GM12873 (cell line): ENCODE measurements at regions not wholly inside any gene's neighbourhood (a gene's known extent, or its start where the extent isn't known, plus 50 kb on each side); places are given as distances from the start of the nearest gene placed in this dataset.

Experiments used
- TF ChIP-seq, protein P1 (sequence below): IDR thresholded peaks from 2 replicates; pipeline ENCODE4 v1.5.1; 2012; ENCODE audit warnings: low read depth, mild to moderate bottlenecking, moderate library complexity, low read length, control low read depth; ENCODE audit not compliant: insufficient read depth; ENCODE audit errors: missing control alignments

DNA sequence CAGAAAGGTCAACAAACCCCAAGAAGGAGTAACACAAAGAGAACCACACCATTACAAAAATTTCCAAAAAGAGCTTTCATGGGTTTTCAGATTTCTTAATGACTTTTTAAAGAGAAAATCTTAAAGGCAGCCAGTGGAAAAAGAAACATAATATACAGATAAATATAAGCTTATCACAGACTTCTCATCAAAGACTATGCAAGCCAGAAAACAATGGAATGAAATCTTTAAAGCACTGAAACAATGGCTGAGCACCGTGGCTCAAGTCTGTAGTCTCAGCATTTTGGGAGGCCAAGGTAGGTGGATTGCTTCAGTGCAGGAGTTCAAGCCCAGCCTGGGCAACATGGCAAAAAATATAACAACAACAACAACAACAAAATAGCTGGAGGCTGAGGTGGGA, 237.4 kb downstream of the CYP26B1 start:
- TF ChIP-seq, protein P1, sequence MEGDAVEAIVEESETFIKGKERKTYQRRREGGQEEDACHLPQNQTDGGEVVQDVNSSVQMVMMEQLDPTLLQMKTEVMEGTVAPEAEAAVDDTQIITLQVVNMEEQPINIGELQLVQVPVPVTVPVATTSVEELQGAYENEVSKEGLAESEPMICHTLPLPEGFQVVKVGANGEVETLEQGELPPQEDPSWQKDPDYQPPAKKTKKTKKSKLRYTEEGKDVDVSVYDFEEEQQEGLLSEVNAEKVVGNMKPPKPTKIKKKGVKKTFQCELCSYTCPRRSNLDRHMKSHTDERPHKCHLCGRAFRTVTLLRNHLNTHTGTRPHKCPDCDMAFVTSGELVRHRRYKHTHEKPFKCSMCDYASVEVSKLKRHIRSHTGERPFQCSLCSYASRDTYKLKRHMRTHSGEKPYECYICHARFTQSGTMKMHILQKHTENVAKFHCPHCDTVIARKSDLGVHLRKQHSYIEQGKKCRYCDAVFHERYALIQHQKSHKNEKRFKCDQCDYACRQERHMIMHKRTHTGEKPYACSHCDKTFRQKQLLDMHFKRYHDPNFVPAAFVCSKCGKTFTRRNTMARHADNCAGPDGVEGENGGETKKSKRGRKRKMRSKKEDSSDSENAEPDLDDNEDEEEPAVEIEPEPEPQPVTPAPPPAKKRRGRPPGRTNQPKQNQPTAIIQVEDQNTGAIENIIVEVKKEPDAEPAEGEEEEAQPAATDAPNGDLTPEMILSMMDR = no peak

DNA sequence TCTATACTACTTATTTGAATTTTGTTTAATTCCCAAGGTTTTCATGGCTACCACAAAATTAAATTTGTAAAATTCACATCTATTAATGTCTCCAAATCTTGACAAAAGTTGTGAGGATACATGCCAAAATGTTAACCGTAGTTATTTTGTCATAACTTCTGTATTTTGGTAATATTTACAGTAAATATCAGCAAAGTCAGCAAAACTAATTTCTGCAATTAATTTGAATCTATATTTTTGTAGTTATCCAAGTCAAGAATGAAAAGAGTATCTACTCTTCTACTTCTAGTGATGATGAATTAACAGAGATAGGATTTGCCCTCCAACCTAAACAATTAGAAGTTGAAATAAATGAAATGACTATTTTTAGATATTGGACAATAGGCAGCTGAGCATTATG, 238.9 kb downstream of the CYP26B1 start:
- TF ChIP-seq, protein P1 = no peak

DNA sequence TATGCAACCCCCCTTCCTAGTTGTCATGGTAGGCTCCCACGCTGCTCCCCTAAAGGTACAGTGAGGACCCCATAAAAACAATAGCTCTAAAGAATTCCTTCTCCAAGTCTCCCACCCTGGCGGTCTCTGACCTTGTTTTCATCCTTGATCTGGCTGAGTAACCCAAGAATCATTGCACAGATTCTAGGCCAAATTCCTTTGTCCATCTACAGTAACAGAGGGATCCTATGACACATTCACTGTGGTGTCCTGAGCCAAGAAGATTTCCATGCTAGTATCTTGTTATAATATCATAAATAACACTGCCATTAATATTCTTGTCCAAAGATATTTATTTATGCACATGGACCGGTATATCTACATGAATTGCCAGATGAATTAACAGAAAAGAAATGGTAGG, 240.2 kb downstream of the CYP26B1 start:
- TF ChIP-seq, protein P1 = no peak

DNA sequence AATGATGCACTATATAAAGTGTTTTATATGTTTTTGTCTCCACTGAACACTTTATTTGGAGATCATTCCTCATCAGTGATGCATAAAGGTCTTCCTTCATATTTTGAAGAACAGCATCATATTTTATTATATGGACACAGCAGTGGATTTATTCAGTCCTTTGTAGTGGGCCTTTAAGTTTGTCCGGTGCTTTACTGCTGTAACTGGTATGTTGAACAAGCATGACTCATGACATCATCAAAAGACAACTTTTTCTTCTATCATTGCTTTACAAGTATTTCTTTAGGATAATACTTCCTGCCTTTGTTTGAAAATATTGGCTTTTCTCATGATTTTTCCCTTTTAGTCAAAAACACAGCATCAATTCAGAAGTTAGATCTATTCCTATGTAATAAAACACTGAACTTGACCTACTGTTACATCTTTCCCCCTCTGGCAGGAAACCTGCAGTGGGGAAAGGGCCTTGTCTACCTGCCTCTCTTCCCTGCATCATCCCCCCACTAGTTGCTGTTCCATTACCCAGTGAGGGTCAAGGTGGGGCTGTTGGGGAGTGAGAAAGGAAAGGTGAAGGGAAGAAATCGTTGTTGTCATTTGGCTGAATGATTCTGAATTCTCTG, 241.2 kb downstream of the CYP26B1 start:
- TF ChIP-seq, protein P1 = no peak

DNA sequence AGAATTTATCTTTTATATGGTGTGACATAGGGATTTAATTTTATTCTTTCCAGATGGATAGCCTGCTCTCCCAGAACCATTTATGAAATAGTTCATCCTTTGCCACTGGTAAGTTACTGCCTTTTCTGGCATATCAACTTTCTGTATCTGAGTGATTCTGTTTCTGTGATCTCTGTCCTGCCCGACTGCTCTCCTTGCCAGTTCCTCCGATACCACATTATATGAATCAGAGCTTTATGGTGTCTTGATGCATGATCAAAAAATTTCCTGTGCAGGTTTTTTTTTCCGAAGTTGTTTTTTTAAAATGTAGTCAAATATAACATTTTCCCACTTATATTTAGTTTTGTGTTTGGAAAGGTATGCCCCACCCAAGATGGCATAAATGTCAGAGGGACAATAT, 242.5 kb downstream of the CYP26B1 start:
- TF ChIP-seq, protein P1 = no peak

DNA sequence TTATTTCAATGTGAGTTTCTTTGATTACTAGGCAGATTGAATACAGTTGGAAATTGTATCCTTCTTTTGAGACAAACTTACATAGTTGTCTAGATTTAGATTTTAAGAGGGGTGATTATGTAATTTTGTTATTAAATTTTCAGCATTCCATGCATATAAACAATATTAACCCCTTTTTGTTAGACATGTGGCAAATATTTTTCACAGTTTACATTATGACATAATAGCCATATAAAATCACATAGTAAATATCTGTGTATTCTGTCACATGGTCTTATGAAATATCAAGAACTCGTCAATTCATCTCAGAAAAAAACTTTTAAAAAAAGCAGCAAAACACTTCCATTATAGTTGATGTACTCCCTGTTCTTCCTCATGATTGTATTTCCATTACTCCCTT, 243.8 kb downstream of the CYP26B1 start:
- TF ChIP-seq, protein P1 = no peak

DNA sequence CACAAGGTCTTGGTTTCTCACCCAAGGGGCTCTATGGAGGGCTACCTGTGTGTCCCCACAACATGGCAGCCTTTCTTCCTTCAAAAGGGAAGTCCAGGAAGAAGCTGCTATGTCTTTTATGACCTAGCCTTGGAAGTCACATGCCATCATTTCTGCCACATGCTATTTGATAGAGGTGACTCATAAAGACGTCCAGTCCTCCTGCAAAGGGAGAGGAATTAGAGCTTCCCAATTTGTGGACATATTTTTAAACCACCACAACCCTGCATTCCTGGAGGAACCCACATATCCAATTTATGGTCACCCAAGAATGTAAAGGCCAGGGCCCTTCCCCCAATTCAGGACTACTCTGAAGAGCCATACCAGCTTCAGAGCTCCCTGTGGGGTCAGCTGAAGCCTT, 246.2 kb downstream of the CYP26B1 start:
- TF ChIP-seq, protein P1 = no peak
